ENCODE measurements at regions not wholly inside any gene's neighbourhood (a gene's known extent, or its start where the extent isn't known, plus 50 kb on each side); places are given as distances from the start of the nearest gene placed in this dataset.

DNA sequence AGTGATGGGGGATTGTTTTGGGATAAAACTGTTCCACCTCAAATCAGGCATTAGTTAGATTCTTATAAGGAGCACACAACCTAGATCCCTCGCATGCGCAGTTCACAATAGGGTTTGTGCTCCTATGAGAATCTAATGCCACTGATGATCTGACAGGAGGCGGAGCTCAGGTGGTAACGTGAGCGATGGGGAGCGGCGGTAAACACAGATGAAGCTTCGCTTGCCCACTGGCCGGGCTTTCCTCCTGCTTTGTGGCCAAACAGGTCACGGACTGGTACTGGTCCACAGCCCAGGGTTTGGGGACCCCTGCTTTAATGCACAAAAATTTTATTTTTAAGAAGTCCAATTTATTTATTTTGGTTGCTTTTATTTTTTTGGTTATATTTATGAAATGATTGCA is 238.8 kb downstream of the AACS start:
- Histone ChIP-seq H3K27me3 (ENCODE audit: insufficient read depth, poor library complexity, severe bottlenecking) (peaks cover 14% of the 10 kb centered on the region), H3K36me3 (ENCODE audit: low read depth) (no peaks in the 10 kb centered on the region)
- DNase-seq (ENCODE audit: low spot score) = no peak

DNA sequence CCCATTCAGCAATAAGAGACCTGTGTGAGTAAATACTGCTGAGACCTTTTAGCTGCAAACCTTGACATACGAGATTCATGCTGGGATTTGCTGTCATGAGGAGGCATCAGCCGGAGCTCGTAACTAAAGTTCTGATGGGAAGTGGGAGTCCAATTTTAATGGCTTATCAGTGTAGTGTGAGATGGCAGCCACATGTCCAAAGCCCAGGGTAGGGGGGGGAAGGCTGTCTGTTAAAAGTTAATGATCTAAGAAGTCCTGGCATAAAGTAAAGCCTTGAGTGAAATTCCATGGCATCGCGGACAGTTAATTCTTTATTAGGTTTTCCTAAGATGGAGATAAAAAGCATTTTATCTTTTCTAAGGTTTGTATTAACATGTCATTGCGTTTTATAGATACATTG is 240.0 kb downstream of the AACS start:
- DNase-seq (ENCODE audit: low spot score) (no peak), ATAC-seq (ENCODE audit: low read depth) (no peak)
- H3K9me3 ChIP-seq (ENCODE audit: severe bottlenecking) = no peaks in the 10 kb centered on the region
- no peak overlapping the region for H3K4me3 ChIP-seq (ENCODE audit: severe bottlenecking)
- no peaks in the 10 kb centered on the region for H3K36me3 ChIP-seq (ENCODE audit: low read depth)
- peaks cover 14% of the 10 kb centered on the region for H3K27me3 ChIP-seq (ENCODE audit: insufficient read depth, poor library complexity, severe bottlenecking)
- no peaks in the 10 kb centered on the region for H3K4me1 ChIP-seq (ENCODE audit: insufficient read depth, poor library complexity, severe bottlenecking)
- TF ChIP-seq, protein P1, sequence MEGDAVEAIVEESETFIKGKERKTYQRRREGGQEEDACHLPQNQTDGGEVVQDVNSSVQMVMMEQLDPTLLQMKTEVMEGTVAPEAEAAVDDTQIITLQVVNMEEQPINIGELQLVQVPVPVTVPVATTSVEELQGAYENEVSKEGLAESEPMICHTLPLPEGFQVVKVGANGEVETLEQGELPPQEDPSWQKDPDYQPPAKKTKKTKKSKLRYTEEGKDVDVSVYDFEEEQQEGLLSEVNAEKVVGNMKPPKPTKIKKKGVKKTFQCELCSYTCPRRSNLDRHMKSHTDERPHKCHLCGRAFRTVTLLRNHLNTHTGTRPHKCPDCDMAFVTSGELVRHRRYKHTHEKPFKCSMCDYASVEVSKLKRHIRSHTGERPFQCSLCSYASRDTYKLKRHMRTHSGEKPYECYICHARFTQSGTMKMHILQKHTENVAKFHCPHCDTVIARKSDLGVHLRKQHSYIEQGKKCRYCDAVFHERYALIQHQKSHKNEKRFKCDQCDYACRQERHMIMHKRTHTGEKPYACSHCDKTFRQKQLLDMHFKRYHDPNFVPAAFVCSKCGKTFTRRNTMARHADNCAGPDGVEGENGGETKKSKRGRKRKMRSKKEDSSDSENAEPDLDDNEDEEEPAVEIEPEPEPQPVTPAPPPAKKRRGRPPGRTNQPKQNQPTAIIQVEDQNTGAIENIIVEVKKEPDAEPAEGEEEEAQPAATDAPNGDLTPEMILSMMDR (IDR thresholded peaks at IDR 0.05; ENCODE audit: poor library complexity, severe bottlenecking) = no peak
- no peak overlapping the region for H3K27ac ChIP-seq (ENCODE audit: poor library complexity, severe bottlenecking)

More for the DNA sequence above, 238.8 kb downstream of the AACS start:
- no peak overlapping the region for H3K27ac ChIP-seq (ENCODE audit: poor library complexity, severe bottlenecking)
- no peak overlapping the region for H3K4me3 ChIP-seq (ENCODE audit: severe bottlenecking)
- no peak for ATAC-seq (ENCODE audit: low read depth)
- TF ChIP-seq, protein P1 (IDR thresholded peaks at IDR 0.05; ENCODE audit: poor library complexity, severe bottlenecking) = no peak
- no peaks in the 10 kb centered on the region for H3K4me1 ChIP-seq (ENCODE audit: insufficient read depth, poor library complexity, severe bottlenecking)
- no peaks in the 10 kb centered on the region for H3K9me3 ChIP-seq (ENCODE audit: severe bottlenecking)

- H3K9me3 ChIP-seq (ENCODE audit: severe bottlenecking) = no peaks in the 10 kb centered on the region
- no peak overlapping the region for H3K27ac ChIP-seq (ENCODE audit: poor library complexity, severe bottlenecking)
- ATAC-seq (ENCODE audit: low read depth) = no peak
- H3K4me3 ChIP-seq (ENCODE audit: severe bottlenecking) = no peak overlapping the region
- no peak for DNase-seq (ENCODE audit: low spot score)
- no peaks in the 10 kb centered on the region for H3K36me3 ChIP-seq (ENCODE audit: low read depth)
- TF ChIP-seq, protein P1 (IDR thresholded peaks at IDR 0.05; ENCODE audit: poor library complexity, severe bottlenecking) = no peak
- H3K4me1 ChIP-seq (ENCODE audit: insufficient read depth, poor library complexity, severe bottlenecking) = no peaks in the 10 kb centered on the region
- H3K27me3 ChIP-seq (ENCODE audit: insufficient read depth, poor library complexity, severe bottlenecking) = peaks cover 4% of the 10 kb centered on the region
Measured at GRCh38 chr12:125310461-125310860, 245.2 kb downstream of the AACS start.

DNA sequence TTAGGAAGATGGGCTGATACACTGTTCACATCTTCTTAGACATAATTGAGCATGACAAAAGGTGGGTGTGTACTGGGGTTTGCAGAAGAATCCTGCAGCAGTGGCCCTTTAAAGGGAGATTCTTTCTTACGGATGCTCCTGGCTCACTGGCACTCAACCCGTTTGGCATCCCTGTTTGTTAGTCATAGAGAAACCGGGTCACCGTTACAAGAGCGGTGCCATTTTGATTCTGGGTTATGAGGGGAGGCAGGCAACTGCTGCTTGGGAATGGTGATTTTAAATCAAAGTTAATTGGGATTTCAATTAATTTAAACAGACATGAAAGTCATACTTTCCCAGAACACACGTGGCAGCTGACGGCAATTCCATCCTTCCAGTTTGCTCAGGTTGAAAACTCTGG is 245.8 kb downstream of the AACS start:
- TF ChIP-seq, protein P1 (IDR thresholded peaks at IDR 0.05; ENCODE audit: poor library complexity, severe bottlenecking) = no peak

DNA sequence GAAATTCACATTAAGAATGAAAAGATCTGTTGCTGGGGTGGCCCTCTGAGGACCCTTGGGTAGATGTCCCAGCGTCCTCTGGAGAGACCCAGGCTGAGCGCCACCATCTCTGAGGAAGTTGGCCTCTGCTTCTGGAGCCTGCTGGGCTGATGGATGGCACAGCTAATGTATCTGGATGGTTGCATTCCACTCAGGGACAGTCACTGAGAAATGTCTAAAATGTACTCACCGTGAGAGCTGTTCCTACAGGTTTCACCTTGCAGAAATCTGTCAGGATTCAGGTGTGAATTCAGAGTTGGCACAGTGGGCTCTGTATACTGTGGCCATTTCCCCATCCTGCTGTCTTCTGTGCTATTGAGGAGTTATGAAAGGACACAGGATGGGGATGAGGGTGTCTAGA is 247.2 kb downstream of the AACS start:
- TF ChIP-seq, protein P1 (IDR thresholded peaks at IDR 0.05; ENCODE audit: poor library complexity, severe bottlenecking) = no peak
- Histone ChIP-seq H3K4me1 (ENCODE audit: insufficient read depth, poor library complexity, severe bottlenecking) (no peaks in the 10 kb centered on the region), H3K4me3 (ENCODE audit: severe bottlenecking) (no peak overlapping the region), H3K36me3 (ENCODE audit: low read depth) (no peaks in the 10 kb centered on the region), H3K27ac (ENCODE audit: poor library complexity, severe bottlenecking) (no peak overlapping the region), H3K27me3 (ENCODE audit: insufficient read depth, poor library complexity, severe bottlenecking) (no peaks in the 10 kb centered on the region), H3K9me3 (ENCODE audit: severe bottlenecking) (no peaks in the 10 kb centered on the region)
- ATAC-seq (ENCODE audit: low read depth) (no peak), DNase-seq (ENCODE audit: low spot score) (no peak)

More for the DNA sequence above, 245.8 kb downstream of the AACS start:
- no peaks in the 10 kb centered on the region for H3K36me3 ChIP-seq (ENCODE audit: low read depth)
- no peaks in the 10 kb centered on the region for H3K4me1 ChIP-seq (ENCODE audit: insufficient read depth, poor library complexity, severe bottlenecking)
- ATAC-seq (ENCODE audit: low read depth) (no peak), DNase-seq (ENCODE audit: low spot score) (no peak)
- no peak overlapping the region for H3K27ac ChIP-seq (ENCODE audit: poor library complexity, severe bottlenecking)
- no peak overlapping the region for H3K4me3 ChIP-seq (ENCODE audit: severe bottlenecking)
- H3K9me3 ChIP-seq (ENCODE audit: severe bottlenecking) = no peaks in the 10 kb centered on the region
- no peaks in the 10 kb centered on the region for H3K27me3 ChIP-seq (ENCODE audit: insufficient read depth, poor library complexity, severe bottlenecking)
